Nucleus accumbens (tissue), 56 donors: ENCODE measurements at regions not wholly inside any gene's neighbourhood (a gene's known extent, or its start where the extent isn't known, plus 50 kb on each side); places are given as distances from the start of the nearest gene placed in this dataset.

Source experiments
- DNase-seq, 56 donors: peaks; one replicate each; lab custom pipeline; 2025; lab: John Stamatoyannopoulos, UW

DNA sequence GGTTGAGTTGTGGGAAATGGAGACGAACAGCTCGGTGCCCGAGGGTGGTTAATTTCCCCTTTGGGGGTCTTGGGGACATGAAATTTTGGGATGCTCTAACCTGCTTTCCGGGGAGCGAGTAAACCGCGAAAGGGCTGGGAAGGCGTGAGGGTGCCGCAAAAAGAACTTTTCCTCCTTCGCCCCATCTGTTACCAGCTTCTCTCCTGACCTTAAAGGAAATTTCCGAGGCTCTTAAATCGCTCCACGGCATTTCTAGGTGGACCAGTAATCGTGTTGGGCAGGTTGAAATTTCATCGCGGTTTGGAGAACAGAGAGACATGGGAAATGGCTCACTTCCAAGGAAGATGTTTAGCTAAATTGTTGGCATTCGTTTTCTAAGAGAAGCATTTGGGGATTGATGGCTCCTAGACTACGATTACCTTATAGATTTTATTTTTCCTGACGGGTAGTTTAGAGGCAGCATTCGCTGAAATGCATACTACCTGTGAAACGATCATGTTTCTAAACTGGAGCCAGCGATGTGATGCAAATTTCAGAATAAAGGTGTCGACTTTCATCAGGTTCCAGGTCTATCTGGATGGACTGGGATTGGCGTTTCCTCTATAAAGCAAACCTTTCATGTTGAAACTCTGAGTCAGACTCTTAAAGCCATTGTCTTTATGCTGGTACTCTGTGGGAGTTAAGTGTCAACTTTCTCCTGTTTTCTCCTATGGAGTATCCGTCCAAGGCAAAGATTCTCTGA, 414.5 kb downstream of the PCNX1 start:
- DNase-seq: peak in 5 of 56 donors; percentile 33 to 66 (median 46)

DNA sequence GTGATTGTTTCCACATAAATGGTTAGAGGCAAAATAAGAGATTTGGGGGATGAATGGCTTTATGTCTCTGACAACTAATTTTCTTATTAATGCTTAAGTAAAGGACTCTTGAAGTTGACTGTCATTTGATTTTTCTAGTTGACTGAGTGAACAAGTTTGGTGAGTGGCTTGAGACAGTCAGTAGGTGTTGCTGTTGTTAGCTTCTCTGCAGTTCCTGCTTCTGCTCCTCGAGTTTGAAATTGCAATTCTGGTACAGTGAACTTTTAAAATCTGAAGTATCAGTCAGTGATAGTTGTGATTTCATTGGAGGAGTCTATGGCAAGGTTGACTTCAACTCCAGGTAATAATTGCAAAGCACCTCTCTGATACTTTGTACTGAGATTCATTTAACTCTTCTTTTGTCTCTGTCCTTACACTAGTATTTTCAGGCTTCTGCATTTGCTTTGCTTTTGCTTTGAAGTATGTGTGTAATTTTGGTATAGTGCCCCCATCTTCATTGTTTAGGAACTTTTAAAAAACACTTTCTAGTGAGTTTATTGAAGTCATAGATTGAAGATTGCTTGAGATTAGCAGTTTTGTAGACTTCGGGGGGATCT, 415.5 kb downstream of the PCNX1 start:
- peak in 7 of 56 donors; percentile 2 to 33 (median 11) for DNase-seq

DNA sequence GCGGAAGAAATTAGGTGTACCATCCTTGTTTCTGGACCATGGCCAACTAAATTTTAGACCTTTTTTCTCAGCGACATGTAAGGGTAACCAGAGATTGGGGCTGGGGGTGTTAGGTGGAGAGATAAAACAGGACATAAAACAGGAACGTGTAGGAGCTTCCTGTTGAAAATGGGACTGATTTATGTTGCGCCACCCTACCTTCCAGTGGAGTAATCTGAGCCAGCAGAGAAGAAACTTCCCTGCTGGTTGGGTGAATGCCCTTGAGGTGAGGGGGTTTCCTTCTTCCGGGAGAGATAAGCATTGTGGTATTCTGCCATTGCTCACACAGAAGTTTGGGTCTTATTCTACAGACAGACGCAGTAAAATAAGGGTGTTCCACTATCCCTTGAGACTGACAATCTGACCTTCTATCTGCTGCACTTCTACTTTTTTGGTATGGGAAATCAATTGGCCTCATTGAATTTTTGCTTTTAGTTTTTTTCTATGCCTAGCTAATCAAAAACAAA, 417.6 kb downstream of the PCNX1 start:
- no peak for DNase-seq

DNA sequence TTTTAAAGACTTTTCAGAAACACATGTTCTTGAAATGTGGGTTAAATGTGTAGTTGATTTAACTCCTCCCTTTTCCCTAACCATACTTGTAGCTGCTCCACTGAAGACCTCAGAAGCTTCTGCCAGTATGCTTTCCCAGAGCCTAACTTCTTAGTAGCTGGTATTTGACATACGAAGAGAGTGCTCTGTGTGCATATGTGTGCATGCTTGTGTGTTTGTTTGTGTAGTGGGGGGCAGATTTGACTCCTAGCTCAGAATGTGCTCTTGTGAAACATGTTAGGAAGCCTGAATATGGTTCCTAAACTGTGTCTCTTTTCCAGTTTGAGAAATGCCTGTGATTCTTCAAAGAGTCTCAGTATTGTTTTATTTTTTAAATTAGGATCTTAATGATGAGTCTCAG, 420.4 kb downstream of the PCNX1 start:
- DNase-seq: no peak

DNA sequence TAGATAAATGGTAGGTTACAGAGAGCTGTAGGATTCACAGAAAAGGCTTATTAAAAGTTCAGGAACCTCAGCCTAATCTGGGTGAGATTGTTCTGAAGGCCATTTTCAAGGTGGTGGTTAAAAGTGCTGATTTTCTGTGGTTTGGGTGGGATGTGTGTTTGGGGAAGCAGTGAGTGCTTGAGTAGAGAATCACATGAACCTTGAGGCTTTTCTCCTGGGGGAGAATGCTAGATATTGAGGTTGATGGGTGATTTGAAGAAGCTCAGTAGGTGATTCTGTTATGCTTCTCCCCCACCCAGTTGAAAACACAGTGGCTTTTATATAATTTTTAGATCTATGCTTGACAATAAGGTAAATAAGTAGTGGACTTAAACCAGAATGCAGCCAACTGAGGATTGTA, 420.9 kb downstream of the PCNX1 start:
- DNase-seq: no peak

DNA sequence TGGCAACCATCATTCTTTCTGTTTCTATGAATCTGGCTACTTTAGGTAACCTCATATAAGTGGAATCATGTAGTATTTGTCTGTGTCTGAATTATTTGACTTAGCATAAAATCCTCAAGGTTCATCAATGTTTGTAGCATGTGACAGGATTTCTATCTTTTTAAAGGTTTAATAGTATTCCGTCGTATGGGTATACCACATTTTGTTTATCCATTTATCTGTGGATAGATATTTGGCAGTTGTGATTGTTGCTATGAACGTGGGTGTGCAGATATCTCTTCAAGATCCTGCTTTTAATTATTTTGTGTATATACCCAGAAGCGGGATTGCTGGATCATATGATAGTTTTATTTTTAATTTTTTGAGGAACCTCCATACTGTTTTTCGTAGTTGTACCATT, 421.7 kb downstream of the PCNX1 start:
- DNase-seq: no peak

DNA sequence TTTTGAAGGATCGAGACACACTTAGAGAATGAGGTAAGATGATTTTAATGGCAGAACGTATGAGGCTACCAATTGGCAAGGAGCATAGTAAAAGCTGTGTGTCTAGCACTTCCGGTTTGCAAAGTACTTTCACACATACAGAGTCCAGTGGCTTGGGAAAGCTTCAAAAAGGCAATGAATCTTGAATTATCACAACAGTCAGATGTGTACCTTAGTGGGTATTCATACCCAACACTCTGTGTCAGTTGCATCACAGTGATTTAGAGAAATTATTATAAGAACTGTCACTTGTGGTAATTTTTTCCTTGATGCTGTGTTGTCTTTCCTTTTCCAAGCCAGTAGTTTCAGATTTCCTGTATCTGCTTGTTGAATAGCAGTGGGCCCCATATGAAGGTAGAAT, 424.1 kb downstream of the PCNX1 start:
- no peak for DNase-seq

DNA sequence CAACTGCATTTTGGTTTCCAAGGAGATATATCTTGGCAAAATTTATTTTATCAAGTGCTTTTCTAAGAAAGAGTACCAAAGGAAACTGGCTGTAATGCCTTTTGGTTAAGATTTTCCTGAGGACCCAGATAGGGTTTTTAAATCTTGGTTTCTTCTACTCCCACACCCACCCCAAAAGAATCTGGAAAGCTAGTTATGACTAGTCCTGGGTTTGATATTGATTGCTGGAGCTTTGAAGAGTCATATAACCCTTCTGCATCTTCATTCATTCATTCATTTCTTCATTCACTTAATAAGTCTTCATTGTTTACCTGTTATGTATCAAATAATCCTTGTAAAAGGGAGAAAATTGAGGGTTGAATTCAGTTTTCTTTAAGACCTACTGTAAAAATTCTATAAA, 425.2 kb downstream of the PCNX1 start:
- DNase-seq: no peak

DNA sequence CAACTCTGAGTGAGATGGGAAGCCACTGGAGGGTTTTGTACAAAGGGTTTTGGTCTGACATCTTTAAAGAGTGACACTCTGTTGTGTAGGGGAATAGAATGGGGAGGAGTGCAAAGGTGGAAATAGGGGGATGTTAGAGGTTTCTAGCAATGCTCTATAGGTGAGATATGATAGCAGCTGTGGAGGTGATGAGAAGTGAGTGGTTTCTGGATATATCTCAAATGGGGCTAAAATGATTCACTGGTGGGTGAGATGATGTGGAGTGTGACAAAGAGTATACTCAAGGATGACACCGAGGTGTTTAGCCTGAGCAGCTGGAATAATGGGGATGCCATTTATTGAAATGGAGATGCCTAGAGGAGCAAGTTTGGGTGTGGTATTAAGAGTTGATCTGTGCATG, 426.4 kb downstream of the PCNX1 start:
- no peak for DNase-seq

DNA sequence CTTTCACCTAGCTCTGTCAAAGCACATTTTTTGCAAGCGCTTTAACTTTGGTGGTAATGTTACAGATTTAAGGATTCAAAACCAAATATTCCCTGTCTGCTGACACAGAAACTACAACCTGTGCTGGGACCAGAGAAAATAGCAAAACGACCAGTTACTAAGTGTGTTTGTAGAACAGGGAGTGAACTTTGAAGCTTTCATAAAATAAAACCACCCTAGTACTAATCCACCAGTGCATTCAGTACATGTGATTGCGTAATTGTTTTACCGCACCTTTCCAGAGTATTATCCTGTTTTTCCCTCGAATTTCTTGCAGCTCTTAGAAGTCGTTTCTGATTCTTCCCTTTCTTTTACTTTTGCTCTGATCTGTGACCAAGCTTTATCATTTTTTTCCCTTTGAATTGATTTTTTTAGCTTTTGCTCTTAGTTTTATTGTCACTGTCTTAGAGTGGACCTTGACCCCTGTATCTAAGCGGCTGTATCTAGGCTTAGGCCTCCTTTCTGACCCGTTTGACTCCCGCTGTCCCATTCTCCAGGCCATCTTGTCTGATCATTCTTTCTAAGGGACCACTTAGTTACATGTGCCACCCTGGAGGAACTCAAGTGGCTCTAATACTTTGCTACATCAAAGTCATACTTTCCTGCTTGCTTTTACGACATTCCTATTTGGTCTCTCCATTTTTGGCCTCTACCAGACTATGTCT, 429.4 kb downstream of the PCNX1 start:
- DNase-seq: no peak

DNA sequence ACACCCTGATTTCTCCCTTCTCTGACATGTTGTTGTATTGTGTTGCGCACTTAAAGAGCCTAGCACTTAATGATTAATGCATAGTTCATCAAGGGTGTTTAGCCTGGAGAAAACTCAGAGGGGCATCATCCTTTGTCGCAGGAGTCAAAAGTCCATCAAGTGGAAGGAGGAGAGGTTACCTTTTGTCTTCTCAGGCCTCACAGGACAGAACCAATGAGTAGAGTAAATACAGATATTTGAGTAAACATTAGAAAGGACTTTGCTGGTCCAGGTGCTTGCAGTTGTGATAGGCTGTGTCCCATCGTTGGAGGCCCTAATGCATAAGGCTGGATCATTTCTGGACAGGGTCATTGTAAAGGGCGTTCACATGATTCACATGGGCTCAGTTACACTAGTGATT, 430.9 kb downstream of the PCNX1 start:
- no peak for DNase-seq

DNA sequence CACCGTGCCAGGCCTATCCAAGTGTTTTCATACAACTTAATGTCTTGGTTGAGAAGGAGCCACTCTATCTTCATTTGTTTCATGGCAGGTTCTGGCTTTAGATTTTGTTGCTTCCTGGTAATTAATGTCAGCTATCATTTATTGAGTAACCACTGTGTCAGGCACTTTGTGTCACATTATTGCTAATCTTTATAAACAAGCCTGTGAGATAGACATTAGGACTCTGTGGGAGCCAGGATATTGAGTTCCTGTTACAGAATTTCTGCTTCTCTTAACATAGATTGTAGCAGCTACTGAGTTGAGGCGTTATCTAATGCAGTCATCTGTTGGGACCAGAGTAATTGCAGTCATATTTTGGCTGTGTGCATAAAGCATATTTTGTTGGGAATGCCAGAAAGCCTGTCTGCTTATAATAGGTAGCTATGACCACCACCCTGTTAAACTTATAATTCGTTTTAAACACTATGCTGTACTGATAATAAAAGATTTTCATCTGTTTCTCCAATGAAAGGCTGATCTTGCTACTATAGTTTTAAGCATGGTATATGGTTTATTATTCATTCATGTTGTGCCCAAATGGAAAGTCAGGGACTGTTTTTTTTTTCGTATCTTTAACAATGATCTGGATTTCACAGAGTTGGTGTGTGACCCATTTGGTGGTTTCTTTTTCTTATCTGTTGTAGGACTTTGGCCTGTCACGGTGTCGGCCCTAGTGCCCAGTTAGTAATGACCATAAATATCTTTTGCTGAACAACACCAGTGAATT, 432.6 kb downstream of the PCNX1 start:
- DNase-seq: no peak

DNA sequence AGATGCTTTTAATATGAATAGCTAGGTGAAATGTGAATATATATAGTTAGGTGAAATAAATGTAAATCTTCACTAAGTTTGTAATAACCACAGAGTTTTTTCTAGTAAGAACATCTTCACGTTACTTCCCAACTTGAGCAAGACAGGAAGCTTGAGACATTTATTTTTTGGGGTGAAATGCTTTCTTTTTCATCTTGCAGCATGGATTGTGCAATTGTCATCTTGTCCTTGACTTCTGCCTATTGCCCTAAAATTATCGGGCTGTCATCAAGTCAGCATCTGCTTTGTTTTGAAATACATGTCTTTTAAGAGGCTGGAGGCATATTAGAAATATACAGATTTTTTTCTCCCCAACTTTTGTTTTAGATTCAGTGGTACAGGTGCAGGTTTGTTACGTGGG, 433.9 kb downstream of the PCNX1 start:
- no peak for DNase-seq

DNA sequence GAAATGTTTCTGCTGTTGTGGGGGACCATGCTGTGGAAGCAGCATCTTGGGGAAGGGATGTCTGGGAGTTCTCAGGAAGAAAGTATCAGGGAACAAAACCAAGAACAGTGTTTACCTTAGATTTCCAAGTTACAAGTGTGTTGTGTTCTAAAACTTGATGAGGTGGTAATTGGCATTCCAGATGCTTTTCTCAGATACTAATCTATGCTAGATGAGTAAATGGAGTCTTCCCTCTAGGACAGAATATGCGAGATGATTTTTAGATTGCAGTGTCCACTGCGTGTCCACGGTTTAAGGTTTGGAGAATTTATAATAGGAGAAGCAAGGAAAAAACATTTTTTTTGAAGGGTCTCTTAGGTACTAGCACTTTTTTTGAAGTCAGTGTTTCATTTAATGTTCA, 436.5 kb downstream of the PCNX1 start:
- no peak for DNase-seq

DNA sequence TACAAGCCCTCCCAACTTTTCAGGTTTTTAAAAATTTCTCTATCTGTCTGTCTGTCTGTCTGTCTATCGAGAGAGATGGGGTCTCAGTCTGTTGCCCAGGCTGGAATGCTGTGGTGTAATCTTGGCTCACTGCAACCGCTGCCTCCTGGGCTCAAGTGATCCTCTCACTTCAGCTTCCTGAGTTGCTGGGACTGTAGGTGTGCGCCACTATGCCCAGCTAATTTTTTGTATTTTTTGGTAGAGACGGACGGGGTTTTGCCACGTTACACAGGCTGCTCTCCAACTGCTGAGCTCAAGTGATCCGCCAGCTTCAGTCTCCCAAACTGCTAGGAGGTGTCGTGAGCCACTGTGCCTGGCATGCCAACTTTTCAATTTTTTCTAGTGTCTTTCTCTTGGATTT, 437.2 kb downstream of the PCNX1 start:
- no peak for DNase-seq

DNA sequence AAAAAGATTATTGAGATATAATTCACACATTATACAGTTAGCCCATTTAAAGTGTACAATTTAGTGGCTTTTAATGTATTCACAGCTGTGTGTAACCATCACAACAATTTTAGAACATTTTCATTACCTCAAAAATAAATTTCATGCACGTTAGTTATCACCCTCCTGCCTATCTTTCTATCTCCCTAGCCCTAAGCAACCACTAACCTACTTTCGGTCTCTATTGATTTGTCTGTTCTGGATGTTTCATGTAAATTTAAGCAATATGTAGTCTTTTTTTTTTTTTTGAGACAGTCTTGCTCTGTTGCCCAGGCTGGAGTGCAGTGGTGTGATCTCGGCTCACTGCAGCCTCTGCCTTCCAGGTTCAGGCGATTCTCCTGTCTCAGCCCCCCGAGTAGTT, 439.4 kb downstream of the PCNX1 start:
- DNase-seq: no peak

DNA sequence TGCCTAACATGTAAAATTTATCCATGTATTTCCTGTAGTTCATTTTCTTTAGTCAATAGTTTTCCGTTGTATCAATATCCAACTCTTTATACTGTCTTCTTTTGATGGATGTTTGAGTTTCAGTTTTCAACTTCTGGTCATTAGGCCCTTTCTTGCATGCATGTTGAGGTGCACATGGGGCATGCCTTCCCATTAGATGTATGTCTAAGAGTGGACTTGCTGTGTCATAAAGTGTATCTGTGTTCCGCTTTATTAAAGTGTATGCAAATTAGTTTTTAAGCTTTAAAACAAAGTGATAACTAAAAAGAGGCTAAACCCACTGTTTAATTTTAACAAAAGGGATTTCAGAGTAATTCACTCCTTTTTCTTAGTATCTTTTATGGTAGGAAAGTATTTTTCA, 441.1 kb downstream of the PCNX1 start:
- DNase-seq: no peak

DNA sequence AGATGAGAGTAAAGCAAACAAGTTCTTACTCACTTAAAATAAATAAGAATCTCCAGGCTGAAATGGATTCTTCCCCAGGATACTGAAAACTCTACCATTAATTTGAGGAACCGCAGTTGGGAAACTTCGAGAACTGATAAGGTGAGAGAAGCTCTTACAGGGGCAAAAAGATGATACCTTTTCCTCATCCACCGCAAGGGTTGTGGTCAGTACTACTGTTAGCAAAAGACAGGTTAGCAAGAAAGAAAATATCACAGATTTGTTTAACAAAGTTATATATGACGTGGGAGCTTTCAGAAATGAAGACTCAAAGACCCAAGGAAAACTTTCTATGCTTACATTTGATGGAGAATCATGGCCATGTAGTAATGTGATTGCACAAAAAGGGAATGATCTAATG, 441.6 kb downstream of the PCNX1 start:
- no peak for DNase-seq

DNA sequence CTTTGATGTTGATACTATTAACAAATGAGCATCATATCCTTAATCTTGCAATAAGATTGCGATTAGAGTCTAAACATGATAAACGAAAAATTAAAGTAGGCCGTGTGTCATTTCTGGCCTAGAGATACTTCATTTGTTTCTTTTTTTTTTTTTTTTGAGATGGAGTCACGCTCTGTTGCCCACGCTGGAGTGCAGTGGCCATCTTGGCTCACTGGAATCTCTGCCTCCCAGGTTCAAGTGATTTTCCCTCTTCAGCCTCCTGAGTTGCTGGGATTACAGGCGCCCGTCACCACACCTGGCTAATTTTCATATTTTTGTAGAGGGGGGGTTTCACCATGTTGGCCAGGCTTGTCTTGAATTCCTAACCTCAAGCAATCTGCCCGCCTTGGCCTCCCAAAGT, 446.9 kb downstream of the PCNX1 start:
- no peak for DNase-seq

DNA sequence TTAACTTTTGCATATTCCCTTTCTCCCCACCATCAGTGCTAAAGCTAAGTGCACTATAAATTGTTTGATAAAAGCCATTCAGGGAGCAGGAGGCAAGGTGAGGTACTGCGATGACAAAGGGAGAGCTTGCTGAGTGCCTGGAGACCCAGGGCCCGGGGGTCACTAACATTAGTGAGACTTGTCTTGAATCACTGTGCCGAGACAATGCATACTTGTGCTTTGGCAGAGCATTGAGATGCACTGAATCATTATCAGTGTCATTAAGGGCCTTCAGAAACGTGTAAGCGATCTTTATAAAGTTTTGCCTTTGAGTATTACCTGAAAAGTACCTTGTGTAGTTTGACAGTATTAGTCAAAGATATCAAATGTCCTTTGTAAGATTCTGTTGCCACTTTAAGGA, 447.5 kb downstream of the PCNX1 start:
- no peak for DNase-seq
